Mesenchymal stem cell (in vitro differentiated cells and primary cell): ENCODE measurements at regions not wholly inside any gene's neighbourhood (a gene's known extent, or its start where the extent isn't known, plus 50 kb on each side); places are given as distances from the start of the nearest gene placed in this dataset.

ENCODE experiments used
- DNase-seq: peaks from one replicate; pipeline ENCODE4 v3.0.0-alpha.2; 2013
- H2AFZ ChIP-seq: one replicate; pipeline ENCODE4 v1.6.1; 2013; ENCODE audit warnings: low read depth, mild to moderate bottlenecking, control low read depth, inconsistent platforms, low read length, moderate library complexity
- H2AK5ac ChIP-seq: 2 replicates; pipeline ENCODE4 v1.6.1; 2013; ENCODE audit warnings: low read length, moderate library complexity, mild to moderate bottlenecking, inconsistent platforms; ENCODE audit not compliant: severe bottlenecking
- H2BK120ac ChIP-seq: one replicate; pipeline ENCODE4 v1.6.1; 2013; ENCODE audit warnings: low read depth, mild to moderate bottlenecking, inconsistent platforms, low read length, moderate library complexity
- H2BK12ac ChIP-seq, 2 experiments: one replicate each; pipeline ENCODE4 v1.6.1; 2013; ENCODE audit warnings: inconsistent platforms in 2 of 2, low read length in 2 of 2, mild to moderate bottlenecking in 2 of 2, moderate library complexity in 2 of 2, control low read depth in 1 of 2
- H2BK15ac ChIP-seq: one replicate; pipeline ENCODE4 v1.6.1; 2013; ENCODE audit warnings: mild to moderate bottlenecking, low read depth, inconsistent platforms; ENCODE audit not compliant: poor library complexity, severe bottlenecking
- H2BK5ac ChIP-seq: 2 replicates; pipeline ENCODE4 v1.6.1; 2013; ENCODE audit warnings: low read depth, mild to moderate bottlenecking, low read length, control low read depth, inconsistent platforms; ENCODE audit not compliant: poor library complexity, severe bottlenecking
- H3K14ac ChIP-seq, 2 experiments: one replicate each; pipeline ENCODE4 v1.6.1; 2013; ENCODE audit warnings: inconsistent platforms in 2 of 2, low read length in 2 of 2, control low read depth in 1 of 2, mild to moderate bottlenecking in 1 of 2, moderate library complexity in 1 of 2
- H3K18ac ChIP-seq, 2 experiments: one replicate each; pipeline ENCODE4 v1.6.1; 2013; ENCODE audit warnings: inconsistent platforms in 2 of 2, low read length in 2 of 2, control low read depth in 1 of 2, low read depth in 1 of 2, mild to moderate bottlenecking in 1 of 2
- H3K23ac ChIP-seq, 2 experiments: one replicate each; pipeline ENCODE4 v1.6.1; 2013; ENCODE audit warnings: inconsistent platforms in 2 of 2, low read length in 2 of 2, mild to moderate bottlenecking in 2 of 2, moderate library complexity in 2 of 2, control low read depth in 1 of 2
- H3K27ac ChIP-seq: 2 replicates; pipeline ENCODE4 v1.5.1; 2013; ENCODE audit warnings: mild to moderate bottlenecking, moderate library complexity, low read length, control low read depth, inconsistent platforms; ENCODE audit not compliant: poor library complexity, severe bottlenecking
- H3K27me3 ChIP-seq, 2 experiments: 2 replicates each; pipeline versions ENCODE4 v1.6.1 to v1.7.0; 2013; ENCODE audit warnings: low read length in 2 of 2, mild to moderate bottlenecking in 2 of 2, moderate library complexity in 2 of 2, control low read depth in 1 of 2, inconsistent platforms in 1 of 2; ENCODE audit not compliant: control insufficient read depth in 1 of 2, insufficient read depth in 1 of 2
- H3K36me3 ChIP-seq, 2 experiments: 2 replicates each; pipeline versions ENCODE4 v1.6.1 to v1.7.0; 2013; ENCODE audit warnings: low read length in 2 of 2, control low read depth in 1 of 2, inconsistent platforms in 1 of 2, low read depth in 1 of 2, mild to moderate bottlenecking in 1 of 2; ENCODE audit not compliant: insufficient read depth in 2 of 2, control insufficient read depth in 1 of 2
- H3K4ac ChIP-seq, 2 experiments: one replicate each; pipeline ENCODE4 v1.6.1; 2013; ENCODE audit warnings: inconsistent platforms in 2 of 2, low read length in 2 of 2, mild to moderate bottlenecking in 2 of 2, moderate library complexity in 2 of 2, control low read depth in 1 of 2, low read depth in 1 of 2
- H3K4me1 ChIP-seq: 2 replicates; pipeline ENCODE4 v1.6.1; 2013; ENCODE audit warnings: low read depth, low read length, control low read depth; ENCODE audit not compliant: control insufficient read depth, insufficient read depth
- H3K4me2 ChIP-seq: 2 replicates; pipeline ENCODE4 v1.6.1; 2013; ENCODE audit warnings: low read length, mild to moderate bottlenecking, inconsistent platforms; ENCODE audit not compliant: poor library complexity, severe bottlenecking
- H3K4me3 ChIP-seq, 2 experiments: 2 replicates each; pipeline versions ENCODE4 v1.5.1 to v1.7.0; 2013; ENCODE audit warnings: low read length in 2 of 2, mild to moderate bottlenecking in 2 of 2, control low read depth in 1 of 2, low read depth in 1 of 2; ENCODE audit not compliant: insufficient read depth in 1 of 2
- H3K79me1 ChIP-seq: replicated peaks from 2 replicates; pipeline ENCODE4 v1.6.1; 2013; ENCODE audit warnings: mild to moderate bottlenecking, control low read depth, low read length, inconsistent platforms; ENCODE audit not compliant: poor library complexity, severe bottlenecking
- H3K9ac ChIP-seq: 2 replicates; pipeline ENCODE4 v1.7.0; 2013; ENCODE audit warnings: mild to moderate bottlenecking, low read length, moderate library complexity
- H3K9me3 ChIP-seq: 2 replicates; pipeline ENCODE4 v1.7.0; 2013; ENCODE audit warnings: mild to moderate bottlenecking, low read length; ENCODE audit not compliant: control insufficient read depth
- H4K8ac ChIP-seq: one replicate; pipeline ENCODE4 v1.6.1; 2013; ENCODE audit warnings: inconsistent platforms, mild to moderate bottlenecking, low read length, moderate library complexity
- H4K91ac ChIP-seq: one replicate; pipeline ENCODE4 v1.6.1; 2013; ENCODE audit warnings: mild to moderate bottlenecking, low read length, inconsistent platforms
- WGBS: methylation state at CpG from one replicate; pipeline ENCODE4 v1.1.7; 2013; ENCODE audit warnings: mixed read lengths; 5-methylcytosine and 5-hydroxymethylcytosine counted together

DNA sequence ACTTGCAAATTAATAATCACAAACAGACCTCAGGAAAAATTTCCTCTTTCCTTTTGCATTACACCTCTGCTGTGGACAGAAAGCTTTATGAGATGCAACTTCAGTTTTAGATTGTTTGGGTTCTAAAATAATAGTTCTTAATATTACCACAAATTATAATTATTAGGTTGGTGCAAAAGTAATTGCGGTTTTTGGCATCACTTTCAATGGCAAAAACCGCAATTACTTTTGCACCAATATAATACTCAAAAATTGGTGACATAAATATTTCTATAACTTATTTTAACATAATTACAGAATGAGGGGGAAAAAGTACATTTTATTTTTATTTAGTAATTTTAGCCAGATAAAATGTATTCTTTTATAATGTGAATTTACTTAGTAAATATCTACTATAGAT is 804.4 kb upstream of the FAM98A start:
- no peak overlapping the region for H2BK5ac ChIP-seq
- no peak overlapping the region for H3K23ac ChIP-seq
- WGBS: no CpG with 5 or more reads among the region's 2 CpGs

GRCh38 chr2:34402376-34402775 is 803.3 kb upstream of the FAM98A start:
- Histone ChIP-seq H3K4me3 (no peak overlapping the region), H2BK15ac (no peak overlapping the region), H3K4me2 (no peak overlapping the region), H3K14ac (no peak overlapping the region), H3K27me3 (no peaks in the 10 kb centered on the region), H2BK5ac (no peak overlapping the region), H3K27ac (no peak overlapping the region), H2AFZ (no peak overlapping the region), H3K9ac (no peak overlapping the region), H2AK5ac (no peak overlapping the region), H3K36me3 (no peaks in the 10 kb centered on the region), H3K4me1 (no peaks in the 10 kb centered on the region), H3K23ac (no peak overlapping the region), H3K18ac (no peak overlapping the region), H2BK12ac (no peak overlapping the region), H4K91ac (no peak overlapping the region), H3K79me1 (no peaks in the 10 kb centered on the region), H3K4ac (no peak overlapping the region), H2BK120ac (no peak overlapping the region), H4K8ac (no peak overlapping the region), H3K9me3 (no peaks in the 10 kb centered on the region)
- WGBS: 67% methylated on average over 1 of the region's 3 CpGs
- DNase-seq: no peak

More for the DNA sequence above, 804.4 kb upstream of the FAM98A start:
- Histone ChIP-seq H4K8ac (no peak overlapping the region), H3K18ac (no peak overlapping the region), H3K27me3 (no peaks in the 10 kb centered on the region), H2BK15ac (no peak overlapping the region), H3K4me2 (no peak overlapping the region), H3K79me1 (no peaks in the 10 kb centered on the region), H3K9ac (no peak overlapping the region), H3K4me3 (no peak overlapping the region), H2BK120ac (no peak overlapping the region), H3K27ac (no peak overlapping the region), H3K4ac (no peak overlapping the region), H2AK5ac (no peak overlapping the region), H3K4me1 (no peaks in the 10 kb centered on the region), H3K9me3 (peaks cover 4% of the 10 kb centered on the region), H3K14ac (no peak overlapping the region), H4K91ac (no peak overlapping the region), H2BK12ac (no peak overlapping the region), H3K36me3 (no peaks in the 10 kb centered on the region), H2AFZ (no peak overlapping the region)
- DNase-seq: no peak

DNA sequence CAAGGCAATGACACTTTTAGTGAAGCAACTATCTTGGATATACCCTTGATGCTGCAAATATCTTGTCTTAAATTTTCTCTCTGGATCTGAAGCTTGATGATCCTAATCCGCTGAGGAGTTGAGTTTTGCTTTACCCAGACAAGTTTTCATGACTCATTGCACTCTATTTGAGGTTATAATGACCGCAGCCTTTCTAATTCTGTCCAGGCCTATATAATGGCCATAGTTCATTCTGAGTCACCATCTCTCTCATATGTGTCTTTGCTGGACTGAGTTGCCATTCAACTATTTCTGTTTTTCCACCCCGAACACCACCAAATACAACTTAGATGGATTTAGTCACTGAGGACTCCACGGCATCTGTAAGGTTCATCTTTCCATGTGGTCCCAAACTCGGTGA is 802.1 kb upstream of the FAM98A start:
- Histone ChIP-seq H4K8ac (no peak overlapping the region), H3K23ac (no peak overlapping the region), H3K4ac (no peak overlapping the region), H2AFZ (no peak overlapping the region), H3K27me3 (no peaks in the 10 kb centered on the region), H3K27ac (no peak overlapping the region), H3K9me3 (no peaks in the 10 kb centered on the region), H3K36me3 (no peaks in the 10 kb centered on the region), H3K14ac (no peak overlapping the region), H2AK5ac (no peak overlapping the region), H3K79me1 (no peaks in the 10 kb centered on the region), H3K18ac (no peak overlapping the region), H3K4me2 (no peak overlapping the region), H3K4me3 (no peak overlapping the region), H2BK12ac (no peak overlapping the region), H2BK5ac (no peak overlapping the region), H3K9ac (no peak overlapping the region), H2BK15ac (no peak overlapping the region), H2BK120ac (no peak overlapping the region), H4K91ac (no peak overlapping the region), H3K4me1 (no peaks in the 10 kb centered on the region)
- DNase-seq: no peak
- 70% methylated on average over 5 of the region's 5 CpGs for WGBS

- no peak overlapping the region for H2AFZ ChIP-seq
- no peak overlapping the region for H4K91ac ChIP-seq
- H3K4ac ChIP-seq: no peak overlapping the region
- H3K27ac ChIP-seq: no peak overlapping the region
- H2BK15ac ChIP-seq: no peak overlapping the region
- no peak overlapping the region for H3K18ac ChIP-seq
- H3K14ac ChIP-seq: no peak overlapping the region
- WGBS: 54% methylated on average over 2 of the region's 2 CpGs
- DNase-seq: no peak
- H3K9ac ChIP-seq: no peak overlapping the region
- H3K4me1 ChIP-seq: no peaks in the 10 kb centered on the region
- H2BK5ac ChIP-seq: no peak overlapping the region
- no peak overlapping the region for H3K4me3 ChIP-seq
- peaks cover 17% of the 10 kb centered on the region for H3K9me3 ChIP-seq
- no peaks in the 10 kb centered on the region for H3K36me3 ChIP-seq
- H3K79me1 ChIP-seq: no peaks in the 10 kb centered on the region
- no peak overlapping the region for H3K4me2 ChIP-seq
- H2BK12ac ChIP-seq: no peak overlapping the region
- no peak overlapping the region for H3K23ac ChIP-seq
- H2AK5ac ChIP-seq: no peak overlapping the region
- H3K27me3 ChIP-seq: no peaks in the 10 kb centered on the region
- no peak overlapping the region for H4K8ac ChIP-seq
- H2BK120ac ChIP-seq: no peak overlapping the region
Observed at GRCh38 chr2:34388446-34388845, 789.3 kb upstream of the FAM98A start.
